Liver (tissue), 8 donors: ENCODE measurements at regions not wholly inside any gene's neighbourhood (a gene's known extent, or its start where the extent isn't known, plus 50 kb on each side); places are given as distances from the start of the nearest gene placed in this dataset.

Source experiments
- DNase-seq: peaks from one replicate; pipeline ENCODE4 v3.0.0-alpha.2; 2017; ENCODE audit warnings: low spot score
- H3K27ac ChIP-seq, 2 donors: one replicate each; pipeline ENCODE4 v1.7.0; 2013; ENCODE audit warnings: inconsistent platforms in 2 of 2, low read length in 2 of 2, control low read depth in 1 of 2, low read depth in 1 of 2, mild to moderate bottlenecking in 1 of 2
- H3K27me3 ChIP-seq, 4 donors: one replicate each; pipeline versions ENCODE4 v1.6.1 to v1.7.0; 2013; ENCODE audit warnings: low read length in 3 of 4, inconsistent platforms in 1 of 4, mild to moderate bottlenecking in 1 of 4, moderate library complexity in 1 of 4; ENCODE audit not compliant: control insufficient read depth in 4 of 4, insufficient read depth in 4 of 4
- H3K36me3 ChIP-seq, 4 donors: one replicate each; pipeline versions ENCODE4 v1.6.1 to v1.7.0; 2013; ENCODE audit warnings: low read length in 3 of 4, mild to moderate bottlenecking in 3 of 4, low read depth in 1 of 4, moderate library complexity in 1 of 4; ENCODE audit not compliant: control insufficient read depth in 4 of 4, insufficient read depth in 3 of 4
- H3K4me1 ChIP-seq, 4 donors: one replicate each; pipeline versions ENCODE4 v1.6.1 to v1.7.0; 2013; ENCODE audit warnings: low read length in 3 of 4, mild to moderate bottlenecking in 3 of 4, moderate library complexity in 1 of 4; ENCODE audit not compliant: control insufficient read depth in 4 of 4, insufficient read depth in 4 of 4
- H3K4me3 ChIP-seq, 3 donors: one replicate each; pipeline versions ENCODE4 v1.6.1 to v1.7.0; 2013; ENCODE audit warnings: low read length in 3 of 3, control low read depth in 1 of 3, low read depth in 1 of 3, mild to moderate bottlenecking in 1 of 3
- H3K9ac ChIP-seq, 2 donors: one replicate each; pipeline ENCODE4 v1.7.0; 2013; ENCODE audit warnings: low read length in 2 of 2, mild to moderate bottlenecking in 2 of 2, moderate library complexity in 2 of 2, control low read depth in 1 of 2, low read depth in 1 of 2
- H3K9me3 ChIP-seq, 4 donors: one replicate each; pipeline versions ENCODE4 v1.6.1 to v1.7.0; 2013; ENCODE audit warnings: low read length in 3 of 4; ENCODE audit not compliant: control insufficient read depth in 4 of 4
- EGR1 ChIP-seq, 2 donors: IDR thresholded peaks; 2 replicates each; pipeline ENCODE4 v1.6.1; 2016 to 2018; ENCODE audit warnings: antibody characterized with exemption in 2 of 2, low read depth in 2 of 2
- FOXA1 ChIP-seq: IDR thresholded peaks from 2 replicates; pipeline ENCODE4 v1.6.1; 2016; ENCODE audit warnings: antibody characterized with exemption
- FOXA2 ChIP-seq: IDR thresholded peaks from 2 replicates; pipeline ENCODE4 v1.6.1; 2016; ENCODE audit warnings: antibody characterized with exemption
- GABPA ChIP-seq, 2 donors: IDR thresholded peaks in 1 of 2; conservative IDR thresholded peaks in 1 of 2; 2 replicates each; pipeline ENCODE4 v1.6.1; 2016; ENCODE audit warnings: antibody characterized with exemption in 2 of 2, mild to moderate bottlenecking in 1 of 2, moderate library complexity in 1 of 2
- HNF4A ChIP-seq, 2 donors: conservative IDR thresholded peaks; 2 replicates each; pipeline ENCODE4 v1.6.1; 2016; ENCODE audit warnings: antibody characterized with exemption in 2 of 2, mild to moderate bottlenecking in 2 of 2
- HNF4G ChIP-seq: IDR thresholded peaks from 2 replicates; pipeline ENCODE4 v1.6.1; 2016; ENCODE audit warnings: antibody characterized with exemption
- JUND ChIP-seq, 2 donors: IDR thresholded peaks; 2 replicates each; pipeline ENCODE4 v1.6.1; 2016; ENCODE audit warnings: antibody characterized with exemption in 2 of 2
- NR2F2 ChIP-seq: IDR thresholded peaks from 2 replicates; pipeline ENCODE4 v1.6.1; 2016; ENCODE audit warnings: antibody characterized with exemption
- RAD21 ChIP-seq, 2 donors: IDR thresholded peaks; 2 replicates each; pipeline ENCODE4 v1.6.1; 2016; ENCODE audit warnings: antibody characterized with exemption in 2 of 2, mild to moderate bottlenecking in 2 of 2
- RXRA ChIP-seq, 2 donors: IDR thresholded peaks; 2 replicates each; pipeline ENCODE4 v1.6.1; 2017 to 2018; ENCODE audit warnings: antibody characterized with exemption in 2 of 2, mild to moderate bottlenecking in 1 of 2
- SP1 ChIP-seq: IDR thresholded peaks from 2 replicates; pipeline ENCODE4 v1.6.1; 2018; ENCODE audit warnings: antibody characterized with exemption, mild to moderate bottlenecking
- TAF1 ChIP-seq: conservative IDR thresholded peaks from 2 replicates; pipeline ENCODE4 v1.6.1; 2016; ENCODE audit warnings: antibody characterized with exemption, mild to moderate bottlenecking
- YY1 ChIP-seq: IDR thresholded peaks from 2 replicates; pipeline ENCODE4 v1.6.1; 2016; ENCODE audit warnings: antibody characterized with exemption, mild to moderate bottlenecking
- WGBS: extraction: QIAGEN DNeasy Blood & Tissue Kit; methylation state at CpG from one replicate; pipeline ENCODE4 v1.1.7; 2013; 5-methylcytosine and 5-hydroxymethylcytosine counted together
- TF ChIP-seq, protein P1 (sequence below): IDR thresholded peaks from 2 replicates; pipeline ENCODE4 v1.6.1; 2016; ENCODE audit warnings: antibody characterized with exemption, mild to moderate bottlenecking
- TF ChIP-seq, protein P2 (sequence below): fragments of 150-350 bp; IDR thresholded peaks from 2 replicates; pipeline ENCODE4 v1.5.1; 2017; ENCODE audit warnings: improper control_type of control experiment, low read depth, low read length; ENCODE audit not compliant: missing input control
- TF ChIP-seq, protein P3 (sequence below): IDR thresholded peaks from 2 replicates; pipeline ENCODE4 v1.6.1; 2016; ENCODE audit warnings: antibody characterized with exemption
- TF ChIP-seq, protein P4 (sequence below): IDR thresholded peaks from 2 replicates; pipeline ENCODE4 v1.6.1; 2016; ENCODE audit warnings: antibody characterized with exemption
- TF ChIP-seq, protein P5 (sequence below): IDR thresholded peaks from 2 replicates; pipeline ENCODE4 v1.6.1; 2016; ENCODE audit warnings: antibody characterized with exemption
- donor health status: healthy.
- donor health status: healthy.
- donor health status: healthy.
- donor health status: healthy.
- donor health status: healthy.

DNA sequence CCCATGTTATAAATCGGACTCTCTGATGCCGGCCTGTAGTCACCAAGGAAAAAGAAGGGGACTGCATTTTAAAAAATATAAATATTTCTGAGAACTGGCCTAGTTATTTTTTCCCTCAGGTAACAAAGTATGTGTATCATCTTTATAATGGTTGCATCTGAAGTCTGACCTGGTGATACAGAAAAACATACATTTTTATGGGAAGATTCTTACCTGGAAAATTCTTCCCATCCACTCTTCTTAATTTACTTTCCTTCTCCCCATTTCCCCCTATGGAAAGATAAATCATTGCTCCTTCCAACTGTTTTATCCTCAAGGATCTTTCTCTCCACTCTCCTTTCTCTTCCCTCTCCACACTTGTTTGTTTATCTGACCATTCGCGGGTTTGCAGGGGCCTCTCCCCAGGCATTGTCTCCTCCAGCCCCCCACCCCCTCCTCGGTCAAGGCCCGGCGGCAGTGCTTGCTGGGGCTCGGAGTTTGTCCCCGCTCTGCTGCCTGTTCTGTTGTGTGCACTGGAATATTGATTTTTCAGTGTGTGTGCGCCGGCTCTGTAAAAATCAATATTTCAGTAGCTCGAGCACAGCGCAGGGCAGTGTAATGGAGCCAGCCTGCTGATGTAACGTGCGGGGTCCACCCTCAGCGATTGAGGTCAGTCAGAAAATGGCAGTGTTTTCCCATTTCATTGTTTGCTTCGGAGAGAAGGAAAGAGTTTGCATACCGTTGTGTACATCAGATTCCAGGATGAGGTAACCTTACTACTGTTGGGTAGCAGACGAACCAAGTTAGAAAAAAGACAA, 199.5 kb upstream of the NFE2L3 start (continued):
- TF ChIP-seq, protein P1, sequence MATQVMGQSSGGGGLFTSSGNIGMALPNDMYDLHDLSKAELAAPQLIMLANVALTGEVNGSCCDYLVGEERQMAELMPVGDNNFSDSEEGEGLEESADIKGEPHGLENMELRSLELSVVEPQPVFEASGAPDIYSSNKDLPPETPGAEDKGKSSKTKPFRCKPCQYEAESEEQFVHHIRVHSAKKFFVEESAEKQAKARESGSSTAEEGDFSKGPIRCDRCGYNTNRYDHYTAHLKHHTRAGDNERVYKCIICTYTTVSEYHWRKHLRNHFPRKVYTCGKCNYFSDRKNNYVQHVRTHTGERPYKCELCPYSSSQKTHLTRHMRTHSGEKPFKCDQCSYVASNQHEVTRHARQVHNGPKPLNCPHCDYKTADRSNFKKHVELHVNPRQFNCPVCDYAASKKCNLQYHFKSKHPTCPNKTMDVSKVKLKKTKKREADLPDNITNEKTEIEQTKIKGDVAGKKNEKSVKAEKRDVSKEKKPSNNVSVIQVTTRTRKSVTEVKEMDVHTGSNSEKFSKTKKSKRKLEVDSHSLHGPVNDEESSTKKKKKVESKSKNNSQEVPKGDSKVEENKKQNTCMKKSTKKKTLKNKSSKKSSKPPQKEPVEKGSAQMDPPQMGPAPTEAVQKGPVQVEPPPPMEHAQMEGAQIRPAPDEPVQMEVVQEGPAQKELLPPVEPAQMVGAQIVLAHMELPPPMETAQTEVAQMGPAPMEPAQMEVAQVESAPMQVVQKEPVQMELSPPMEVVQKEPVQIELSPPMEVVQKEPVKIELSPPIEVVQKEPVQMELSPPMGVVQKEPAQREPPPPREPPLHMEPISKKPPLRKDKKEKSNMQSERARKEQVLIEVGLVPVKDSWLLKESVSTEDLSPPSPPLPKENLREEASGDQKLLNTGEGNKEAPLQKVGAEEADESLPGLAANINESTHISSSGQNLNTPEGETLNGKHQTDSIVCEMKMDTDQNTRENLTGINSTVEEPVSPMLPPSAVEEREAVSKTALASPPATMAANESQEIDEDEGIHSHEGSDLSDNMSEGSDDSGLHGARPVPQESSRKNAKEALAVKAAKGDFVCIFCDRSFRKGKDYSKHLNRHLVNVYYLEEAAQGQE, result peak; percentile 90
- TF ChIP-seq YY1 (peak; percentile 98), HNF4G (peak; percentile 23)

DNA sequence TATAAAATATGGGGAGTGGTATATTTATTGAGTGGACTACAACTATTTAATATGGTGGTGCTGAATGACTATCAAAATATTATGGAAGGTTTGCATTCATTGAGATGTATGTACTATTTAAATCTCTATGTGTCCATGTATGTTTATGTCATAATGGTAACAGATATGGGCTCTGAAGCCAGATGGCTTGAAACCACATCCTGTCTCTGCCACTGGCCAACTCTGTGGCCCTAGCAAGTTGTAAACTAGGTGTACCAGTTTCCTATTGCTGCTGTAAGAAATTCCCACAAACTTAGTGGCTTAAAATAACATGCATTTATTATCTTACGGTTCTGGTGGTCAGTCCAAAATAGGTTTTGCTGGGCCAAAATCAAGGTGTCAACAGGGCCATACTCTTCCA, 198.1 kb upstream of the NFE2L3 start:
- Histone ChIP-seq H3K27ac (no peak overlapping the region), H3K36me3 (no peaks in the 10 kb centered on the region), H3K27me3 (no peaks in the 10 kb centered on the region), H3K4me3 (no peak overlapping the region), H3K9ac (no peak overlapping the region), H3K4me1 (peaks cover 1 to 20% (median 16%) of the 10 kb centered on the region in 4 donors), H3K9me3 (no peaks in the 10 kb centered on the region)
- 93% methylated on average over 1 of the region's 1 CpG for WGBS
- no peak for DNase-seq
- no peak for TF ChIP-seq FOXA1
- TF ChIP-seq RAD21 (IDR thresholded peaks at IDR 0.05), result no peak
- TF ChIP-seq, protein P2, sequence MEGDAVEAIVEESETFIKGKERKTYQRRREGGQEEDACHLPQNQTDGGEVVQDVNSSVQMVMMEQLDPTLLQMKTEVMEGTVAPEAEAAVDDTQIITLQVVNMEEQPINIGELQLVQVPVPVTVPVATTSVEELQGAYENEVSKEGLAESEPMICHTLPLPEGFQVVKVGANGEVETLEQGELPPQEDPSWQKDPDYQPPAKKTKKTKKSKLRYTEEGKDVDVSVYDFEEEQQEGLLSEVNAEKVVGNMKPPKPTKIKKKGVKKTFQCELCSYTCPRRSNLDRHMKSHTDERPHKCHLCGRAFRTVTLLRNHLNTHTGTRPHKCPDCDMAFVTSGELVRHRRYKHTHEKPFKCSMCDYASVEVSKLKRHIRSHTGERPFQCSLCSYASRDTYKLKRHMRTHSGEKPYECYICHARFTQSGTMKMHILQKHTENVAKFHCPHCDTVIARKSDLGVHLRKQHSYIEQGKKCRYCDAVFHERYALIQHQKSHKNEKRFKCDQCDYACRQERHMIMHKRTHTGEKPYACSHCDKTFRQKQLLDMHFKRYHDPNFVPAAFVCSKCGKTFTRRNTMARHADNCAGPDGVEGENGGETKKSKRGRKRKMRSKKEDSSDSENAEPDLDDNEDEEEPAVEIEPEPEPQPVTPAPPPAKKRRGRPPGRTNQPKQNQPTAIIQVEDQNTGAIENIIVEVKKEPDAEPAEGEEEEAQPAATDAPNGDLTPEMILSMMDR, result no peak
- no peak for TF ChIP-seq NR2F2
- TF ChIP-seq, protein P3, sequence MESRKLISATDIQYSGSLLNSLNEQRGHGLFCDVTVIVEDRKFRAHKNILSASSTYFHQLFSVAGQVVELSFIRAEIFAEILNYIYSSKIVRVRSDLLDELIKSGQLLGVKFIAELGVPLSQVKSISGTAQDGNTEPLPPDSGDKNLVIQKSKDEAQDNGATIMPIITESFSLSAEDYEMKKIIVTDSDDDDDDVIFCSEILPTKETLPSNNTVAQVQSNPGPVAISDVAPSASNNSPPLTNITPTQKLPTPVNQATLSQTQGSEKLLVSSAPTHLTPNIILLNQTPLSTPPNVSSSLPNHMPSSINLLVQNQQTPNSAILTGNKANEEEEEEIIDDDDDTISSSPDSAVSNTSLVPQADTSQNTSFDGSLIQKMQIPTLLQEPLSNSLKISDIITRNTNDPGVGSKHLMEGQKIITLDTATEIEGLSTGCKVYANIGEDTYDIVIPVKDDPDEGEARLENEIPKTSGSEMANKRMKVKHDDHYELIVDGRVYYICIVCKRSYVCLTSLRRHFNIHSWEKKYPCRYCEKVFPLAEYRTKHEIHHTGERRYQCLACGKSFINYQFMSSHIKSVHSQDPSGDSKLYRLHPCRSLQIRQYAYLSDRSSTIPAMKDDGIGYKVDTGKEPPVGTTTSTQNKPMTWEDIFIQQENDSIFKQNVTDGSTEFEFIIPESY, result no peak
- no peak for TF ChIP-seq FOXA2
- TF ChIP-seq YY1, result no peak
- no peak for TF ChIP-seq HNF4A (conservative IDR thresholded peaks at IDR 0.05)
- TF ChIP-seq RXRA (IDR thresholded peaks at IDR 0.05), result no peak
- TF ChIP-seq TAF1, result no peak
- TF ChIP-seq, protein P1, result no peak
- no peak for TF ChIP-seq GABPA (IDR thresholded peaks at IDR 0.05 in 1 of 2, conservative IDR thresholded peaks at IDR 0.05 in 1 of 2)
- no peak for TF ChIP-seq EGR1 (IDR thresholded peaks at IDR 0.05; ENCODE audit: low read depth in 2 of 2)
- no peak for TF ChIP-seq HNF4G
- TF ChIP-seq, protein P4, sequence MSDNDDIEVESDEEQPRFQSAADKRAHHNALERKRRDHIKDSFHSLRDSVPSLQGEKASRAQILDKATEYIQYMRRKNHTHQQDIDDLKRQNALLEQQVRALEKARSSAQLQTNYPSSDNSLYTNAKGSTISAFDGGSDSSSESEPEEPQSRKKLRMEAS, result no peak
- no peak for TF ChIP-seq SP1
- no peak for TF ChIP-seq JUND (IDR thresholded peaks at IDR 0.05)
- TF ChIP-seq, protein P5, sequence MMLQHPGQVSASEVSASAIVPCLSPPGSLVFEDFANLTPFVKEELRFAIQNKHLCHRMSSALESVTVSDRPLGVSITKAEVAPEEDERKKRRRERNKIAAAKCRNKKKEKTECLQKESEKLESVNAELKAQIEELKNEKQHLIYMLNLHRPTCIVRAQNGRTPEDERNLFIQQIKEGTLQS, result no peak
